DOHH2 (cell line): ENCODE measurements at regions not wholly inside any gene's neighbourhood (a gene's known extent, or its start where the extent isn't known, plus 50 kb on each side); places are given as distances from the start of the nearest gene placed in this dataset.

Experiments used
- H3F3A ChIP-seq: fragments of 200-600 bp; sonication (generic), shearing (Covaris generic); 2 replicates; pipeline ENCODE4 v1.6.0; 2016; ENCODE audit warnings: antibody characterized with exemption, mild to moderate bottlenecking; ENCODE audit not compliant: control insufficient read depth, insufficient read depth
- H3K27ac ChIP-seq: fragments of 200-600 bp; sonication (generic); 2 replicates; pipeline ENCODE4 v1.5.1; 2014; ENCODE audit warnings: low read depth, mild to moderate bottlenecking, low read length, moderate library complexity
- H3K27me3 ChIP-seq: fragments of 200-600 bp; sonication (generic); 2 replicates; pipeline ENCODE4 v1.6.1; 2014; ENCODE audit warnings: mild to moderate bottlenecking, low read length, mixed read lengths; ENCODE audit not compliant: control insufficient read depth
- H3K36me3 ChIP-seq: fragments of 200-600 bp; sonication (generic); 2 replicates; pipeline ENCODE4 v1.6.1; 2014; ENCODE audit warnings: mild to moderate bottlenecking, low read length, moderate library complexity, mixed read lengths; ENCODE audit not compliant: control insufficient read depth
- H3K4me1 ChIP-seq: fragments of 200-600 bp; sonication (generic); 2 replicates; pipeline ENCODE4 v1.6.1; 2014; ENCODE audit warnings: mild to moderate bottlenecking, low read length, mixed read lengths; ENCODE audit not compliant: control insufficient read depth
- H3K4me2 ChIP-seq: fragments of 200-600 bp; sonication (generic); 2 replicates; pipeline ENCODE4 v1.6.0; 2014; ENCODE audit warnings: mild to moderate bottlenecking, low read length, moderate library complexity
- H3K4me3 ChIP-seq: fragments of 200-600 bp; sonication (generic); 2 replicates; pipeline ENCODE4 v1.5.1; 2014; ENCODE audit warnings: mild to moderate bottlenecking, low read length, mixed read lengths
- H3K79me2 ChIP-seq: fragments of 200-600 bp; sonication (generic); 2 replicates; pipeline ENCODE4 v1.6.1; 2014; ENCODE audit warnings: mild to moderate bottlenecking, low read length, mixed read lengths; ENCODE audit not compliant: control insufficient read depth
- H3K9me2 ChIP-seq: fragments of 200-600 bp; sonication (generic); replicated peaks from 2 replicates; pipeline ENCODE4 v1.6.1; 2014; ENCODE audit warnings: mild to moderate bottlenecking, low read length, mixed read lengths; ENCODE audit not compliant: control insufficient read depth
- H3K9me3 ChIP-seq: fragments of 200-600 bp; sonication (generic); 2 replicates; pipeline ENCODE4 v1.6.1; 2014; ENCODE audit warnings: antibody characterized with exemption, low read length, mixed read lengths; ENCODE audit not compliant: control insufficient read depth, insufficient read depth
- H4K20me1 ChIP-seq: fragments of 200-600 bp; sonication (generic); 2 replicates; pipeline ENCODE4 v1.6.0; 2014; ENCODE audit warnings: low read depth, mild to moderate bottlenecking, antibody characterized with exemption, low read length, moderate library complexity; ENCODE audit not compliant: control insufficient read depth, insufficient read depth
- CTCF ChIP-seq: fragments of 200-600 bp; sonication (generic); IDR thresholded peaks from one replicate; pipeline ENCODE4 v1.5.1; 2014; ENCODE audit warnings: antibody characterized with exemption, mild to moderate bottlenecking, low read depth, low read length; ENCODE audit not compliant: poor library complexity, severe bottlenecking
- EZH2phosphoT487 ChIP-seq: fragments of 200-600 bp; sonication (generic); IDR thresholded peaks from 2 replicates; pipeline ENCODE4 v1.6.1; 2017; ENCODE audit warnings: borderline replicate concordance, mild to moderate bottlenecking, antibody characterized with exemption, low read length, moderate library complexity, mixed read lengths

GRCh38 chr2:861655-862354 lies 88.8 kb upstream of the SNTG2 start:
- Histone ChIP-seq H3K36me3 (no peaks in the 10 kb centered on the region), H3K4me3 (no peak overlapping the region), H3K27me3 (no peaks in the 10 kb centered on the region), H4K20me1 (no peaks in the 10 kb centered on the region), H3K79me2 (no peaks in the 10 kb centered on the region), H3K4me1 (no peaks in the 10 kb centered on the region), H3K27ac (no peak overlapping the region), H3K4me2 (no peak overlapping the region), H3K9me3 (no peaks in the 10 kb centered on the region), H3K9me2 (no peaks in the 10 kb centered on the region), H3F3A (no peaks in the 10 kb centered on the region)
- TF ChIP-seq EZH2phosphoT487, result no peak
- no peak for TF ChIP-seq CTCF

GRCh38 chr2:860259-860855 lies 90.3 kb upstream of the SNTG2 start:
- Histone ChIP-seq H3K9me2 (no peaks in the 10 kb centered on the region), H3K27me3 (no peaks in the 10 kb centered on the region), H3K4me3 (no peak overlapping the region), H3K79me2 (no peaks in the 10 kb centered on the region), H3K27ac (no peak overlapping the region), H3F3A (no peaks in the 10 kb centered on the region), H3K4me1 (no peaks in the 10 kb centered on the region), H3K9me3 (no peaks in the 10 kb centered on the region), H3K36me3 (no peaks in the 10 kb centered on the region), H3K4me2 (no peak overlapping the region), H4K20me1 (no peaks in the 10 kb centered on the region)
- TF ChIP-seq CTCF, result no peak
- TF ChIP-seq EZH2phosphoT487, result no peak

GRCh38 chr2:858646-859045 lies 92.0 kb upstream of the SNTG2 start:
- H3K4me3 ChIP-seq, result no peak overlapping the region
- H4K20me1 ChIP-seq, result no peaks in the 10 kb centered on the region
- no peaks in the 10 kb centered on the region for H3K9me2 ChIP-seq
- TF ChIP-seq EZH2phosphoT487 (no peak), CTCF (no peak)
- H3K36me3 ChIP-seq, result no peaks in the 10 kb centered on the region
- no peaks in the 10 kb centered on the region for H3K79me2 ChIP-seq
- H3F3A ChIP-seq, result no peaks in the 10 kb centered on the region
- H3K27ac ChIP-seq, result no peak overlapping the region
- no peaks in the 10 kb centered on the region for H3K9me3 ChIP-seq
- H3K4me1 ChIP-seq, result no peaks in the 10 kb centered on the region
- H3K4me2 ChIP-seq, result no peak overlapping the region
- no peaks in the 10 kb centered on the region for H3K27me3 ChIP-seq
